ENCODE measurements at regions not wholly inside any gene's neighbourhood (a gene's known extent, or its start where the extent isn't known, plus 50 kb on each side); places are given as distances from the start of the nearest gene placed in this dataset.

DNA sequence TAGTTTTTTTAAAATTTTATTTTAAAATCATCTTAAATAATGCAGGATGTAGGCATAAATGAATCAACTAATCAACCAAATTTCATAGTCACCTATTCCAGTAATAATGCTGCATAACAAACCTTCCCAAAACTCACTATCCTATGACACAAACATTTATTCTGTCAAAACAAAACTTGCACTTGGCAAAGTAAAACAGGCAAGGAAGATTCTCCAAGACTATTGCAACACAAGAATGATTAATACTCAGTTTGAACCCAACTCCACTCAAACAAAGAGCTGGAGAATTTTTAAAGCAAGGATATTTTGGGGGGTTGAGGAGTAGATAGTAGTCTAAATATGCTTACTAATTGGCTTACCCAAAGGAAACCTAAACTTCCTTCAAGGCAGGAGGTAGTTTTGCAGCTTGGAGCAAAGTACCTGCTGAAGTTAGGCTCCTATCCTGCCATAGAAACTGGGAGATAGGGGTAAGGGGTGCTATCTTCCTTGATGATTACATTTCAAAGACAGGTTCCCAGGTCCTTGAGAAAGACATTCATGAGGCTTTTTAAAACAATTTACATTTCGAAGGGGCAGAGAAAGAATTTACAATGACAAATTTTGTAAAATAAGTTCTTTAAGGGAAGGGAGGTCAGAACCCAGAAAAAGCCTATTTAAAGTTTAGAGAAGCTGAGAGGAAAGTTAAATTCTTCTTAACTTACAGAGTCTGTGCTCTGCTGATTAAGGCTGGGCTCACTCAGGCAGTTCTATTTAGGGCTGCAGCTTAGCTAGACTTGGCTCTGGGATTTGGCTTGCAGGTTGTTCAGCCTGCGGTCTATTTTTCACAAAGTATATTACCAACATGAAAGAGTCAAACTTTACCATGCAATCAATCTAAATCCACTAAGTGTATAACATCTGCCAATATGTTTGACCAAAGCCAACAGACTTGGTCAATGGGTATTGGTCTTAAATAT lies 549.0 kb downstream of the KCTD12 start:
- WGBS (ENCODE audit: extremely low coverage, insufficient read length, low lambda C conversion rate) = no CpG with 5 or more reads among the region's 2 CpGs
- no peak overlapping the region for H3K14ac ChIP-seq (ENCODE audit: insufficient read depth, low read length)
- no peaks in the 10 kb centered on the region for H3K79me1 ChIP-seq (ENCODE audit: insufficient read depth, low read depth, low read length, poor library complexity, severe bottlenecking)
- no peaks in the 10 kb centered on the region for H3K9me3 ChIP-seq (ENCODE audit: control insufficient read depth, low read depth, low read length)
- H3K4ac ChIP-seq (ENCODE audit: low read depth, low read length) = no peak overlapping the region
- no peak overlapping the region for H4K5ac ChIP-seq (ENCODE audit: insufficient read length, low read depth, low read length)
- H3K23ac ChIP-seq (ENCODE audit: insufficient read length, low read depth, low read length) = no peak overlapping the region
- no peak overlapping the region for H4K91ac ChIP-seq (ENCODE audit: insufficient read length, low read depth, low read length)
- no peaks in the 10 kb centered on the region for H3K79me2 ChIP-seq (ENCODE audit: insufficient read depth, low read length)
- no peak overlapping the region for H2BK120ac ChIP-seq (ENCODE audit: low read depth, low read length, poor library complexity, severe bottlenecking)
- H3K18ac ChIP-seq (ENCODE audit: insufficient read length, low read depth, low read length) = no peak overlapping the region
- no peak overlapping the region for H3K27ac ChIP-seq (ENCODE audit: insufficient read length, low read depth, low read length)
- Mint-ChIP-seq H3K36me3 (ENCODE audit: insufficient read depth in 1 of 3, low read depth in 3 of 3) (peaks cover 0 to 4% (median 2%) of the 10 kb centered on the region in 3 experiments; a peak in 5 of 7 replicates), H3K27ac (no peak overlapping the region), H3K4me1 (peaks cover 0 to 2% of the 10 kb centered on the region in 2 experiments; a peak in 1 of 4 replicates), H3K4me3 (no peak overlapping the region), H3K9me3 (peaks cover 4 to 5% of the 10 kb centered on the region in 2 experiments; a peak in 4 of 5 replicates), H3K27me3 (ENCODE audit: low read depth) (peaks cover 73% of the 10 kb centered on the region)
- no peak overlapping the region for H2BK15ac ChIP-seq (ENCODE audit: low read depth, low read length)
- H2BK20ac ChIP-seq (ENCODE audit: low read depth, low read length, poor library complexity, severe bottlenecking) = no peak overlapping the region
- no peaks in the 10 kb centered on the region for H4K20me1 ChIP-seq (ENCODE audit: control insufficient read depth, insufficient read depth, insufficient read length)
- no peak overlapping the region for H3K4me2 ChIP-seq (ENCODE audit: insufficient read depth, insufficient read length, low read length)
- no peaks in the 10 kb centered on the region for H3K23me2 ChIP-seq (ENCODE audit: insufficient read length, low read depth, low read length, poor library complexity, severe bottlenecking)
- no peak for TF ChIP-seq CTCF (conservative IDR thresholded peaks at IDR 0.05)
- H2BK12ac ChIP-seq (ENCODE audit: insufficient read length, low read depth, low read length) = no peak overlapping the region
- H2AK5ac ChIP-seq (ENCODE audit: insufficient read length, low read length) = no peak overlapping the region
- no peak overlapping the region for H2BK5ac ChIP-seq (ENCODE audit: insufficient read length, low read length)
- no peak overlapping the region for H3K9ac ChIP-seq (ENCODE audit: extremely low read depth, insufficient read length, low read length)
- no peaks in the 10 kb centered on the region; the same call in 1 of the 2 replicates for H3K27me3 ChIP-seq (ENCODE audit: insufficient read depth, low read length)
- H4K8ac ChIP-seq (replicated peaks; ENCODE audit: insufficient read length, low read depth, low read length) = no peak overlapping the region
- H2AFZ ChIP-seq (ENCODE audit: low read length) = no peak overlapping the region
- H3K56ac ChIP-seq (ENCODE audit: insufficient read length, low read depth, low read length) = no peak overlapping the region
- H3T11ph ChIP-seq (ENCODE audit: low read length) = no peak overlapping the region
- H3K4me1 ChIP-seq (ENCODE audit: insufficient read depth, low read length) = no peaks in the 10 kb centered on the region
- no peak for DNase-seq
